ENCODE measurements at regions not wholly inside any gene's neighbourhood (a gene's known extent, or its start where the extent isn't known, plus 50 kb on each side); places are given as distances from the start of the nearest gene placed in this dataset.
"Not testable (repeated sequence)": the region's sequence is repeated elsewhere in the genome, so short reads cannot be mapped to it uniquely, and the experiment has no call there.

- DNase-seq = no peak
These were observed 97.6 kb downstream of the PPIAL4G start for GRCh38 chr1:148385371-148386030.

- DNase-seq = no peak
These were observed 99.1 kb downstream of the PPIAL4G start for GRCh38 chr1:148383966-148384365.

- no peak for DNase-seq
These were observed 103.4 kb downstream of the PPIAL4G start for GRCh38 chr1:148379697-148380096.

GRCh38 chr1:148379170-148379500, 104.0 kb downstream of the PPIAL4G start:
- no peak for DNase-seq

- not testable (repeated sequence) for DNase-seq
These were observed 105.1 kb downstream of the PPIAL4G start for GRCh38 chr1:148377992-148378391.

GRCh38 chr1:148377045-148377444, 106.1 kb downstream of the PPIAL4G start:
- not testable (repeated sequence) for DNase-seq

- no peak for DNase-seq
These were observed 109.0 kb downstream of the PPIAL4G start for GRCh38 chr1:148374101-148374500.

GRCh38 chr1:148373192-148373925, 109.7 kb downstream of the PPIAL4G start:
- DNase-seq = no peak

GRCh38 chr1:148372731-148373130, 110.4 kb downstream of the PPIAL4G start:
- no peak for DNase-seq

- not testable (repeated sequence) for DNase-seq
These were observed 110.9 kb downstream of the PPIAL4G start for GRCh38 chr1:148372051-148372726.

GRCh38 chr1:148371551-148371994, 111.5 kb downstream of the PPIAL4G start:
- peak; percentile 62 for DNase-seq

GRCh38 chr1:148370661-148371060, 112.4 kb downstream of the PPIAL4G start:
- not testable (repeated sequence) for DNase-seq

- no peak for DNase-seq
These were observed 115.5 kb downstream of the PPIAL4G start for GRCh38 chr1:148367596-148367995.

- DNase-seq = not testable (repeated sequence)
These were observed 116.9 kb downstream of the PPIAL4G start for GRCh38 chr1:148366136-148366753.

GRCh38 chr1:148365151-148365550, 118.0 kb downstream of the PPIAL4G start:
- not testable (repeated sequence) for DNase-seq

GRCh38 chr1:148363979-148364378, 119.1 kb downstream of the PPIAL4G start:
- DNase-seq = not testable (repeated sequence)

GRCh38 chr1:148363439-148363810, 119.7 kb downstream of the PPIAL4G start:
- DNase-seq = no peak

GRCh38 chr1:148362626-148363438, 120.3 kb downstream of the PPIAL4G start:
- DNase-seq = peak; percentile 25

GRCh38 chr1:148362216-148362611, 120.9 kb downstream of the PPIAL4G start:
- DNase-seq = no peak

- peak; percentile 18 for DNase-seq
These were observed 121.5 kb downstream of the PPIAL4G start for GRCh38 chr1:148361427-148362215.

- no peak for DNase-seq
These were observed 126.1 kb downstream of the PPIAL4G start for GRCh38 chr1:148357037-148357436.

GRCh38 chr1:148355976-148356375, 127.1 kb downstream of the PPIAL4G start:
- no peak for DNase-seq
